ENCODE measurements at regions not wholly inside any gene's neighbourhood (a gene's known extent, or its start where the extent isn't known, plus 50 kb on each side); places are given as distances from the start of the nearest gene placed in this dataset.
A peak's percentile ranks its signal among the peaks of the same experiment; 100 is the strongest.

DNA sequence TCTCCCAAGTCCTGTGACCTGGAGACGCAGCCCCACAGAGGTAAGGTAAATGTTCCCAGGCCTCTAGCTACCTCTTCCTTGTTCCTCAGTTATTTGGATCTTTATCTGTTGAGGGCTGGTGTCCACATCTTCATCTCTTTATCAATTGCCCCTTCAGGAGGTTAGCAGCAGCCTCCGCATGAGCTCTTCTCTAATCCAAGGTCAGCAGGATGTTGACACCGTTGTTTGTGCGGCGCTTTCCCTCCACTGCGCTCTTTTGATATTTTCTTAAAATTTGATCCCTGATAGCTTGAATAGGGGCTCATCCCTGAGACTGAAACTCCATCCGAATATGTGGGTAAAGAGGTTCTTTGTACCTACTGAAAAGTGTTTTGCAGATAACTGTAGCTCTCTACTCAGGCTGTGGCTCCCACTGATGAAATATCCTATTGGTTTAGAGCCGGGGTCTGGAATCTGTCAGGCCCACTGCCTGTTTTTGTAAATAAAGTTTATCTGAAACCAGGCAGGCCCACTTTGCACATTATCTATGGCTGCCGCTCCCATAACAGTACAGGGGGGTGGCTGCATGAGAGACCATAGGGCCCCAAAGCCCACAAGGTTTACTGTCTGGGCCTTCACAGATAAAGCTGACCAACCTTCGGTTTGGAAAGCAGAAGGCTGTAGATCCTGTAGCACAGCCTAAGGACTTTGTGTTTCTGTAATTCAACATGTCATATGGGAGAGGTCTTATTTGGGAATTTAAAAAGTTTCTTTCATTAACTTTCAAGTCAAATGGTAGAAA, 362.6 kb downstream of the QKI start:
- no peak for DNase-seq (ENCODE audit: low read depth)

- no peak for DNase-seq (ENCODE audit: low read depth)
Observed at GRCh38 chr6:163776196-163776905, 361.8 kb downstream of the QKI start.

- no peak for DNase-seq (ENCODE audit: low read depth)
Observed at GRCh38 chr6:163775313-163775712, 360.8 kb downstream of the QKI start.

GRCh38 chr6:163774485-163774884, 360.0 kb downstream of the QKI start:
- no peak for DNase-seq (ENCODE audit: low read depth)

DNA sequence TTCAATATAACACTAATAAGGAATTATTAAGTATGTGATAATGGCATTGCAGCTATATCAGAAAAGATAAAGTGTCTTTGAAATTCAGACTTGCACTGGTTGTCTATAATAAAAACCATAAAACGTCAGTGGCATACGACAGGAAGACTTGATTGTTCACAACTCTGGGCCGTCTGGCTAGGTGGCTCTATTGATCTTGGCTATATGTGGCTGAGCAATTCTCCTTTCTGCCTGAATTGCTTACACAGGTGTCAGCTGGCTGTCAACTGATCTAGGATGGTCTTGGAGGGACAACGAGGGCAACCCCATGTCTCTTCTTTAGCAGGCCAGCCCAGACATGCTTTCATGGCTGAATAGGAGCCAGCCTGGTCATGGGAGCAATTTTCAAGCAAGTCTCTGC, 359.1 kb downstream of the QKI start:
- DNase-seq (ENCODE audit: low read depth), result no peak

DNA sequence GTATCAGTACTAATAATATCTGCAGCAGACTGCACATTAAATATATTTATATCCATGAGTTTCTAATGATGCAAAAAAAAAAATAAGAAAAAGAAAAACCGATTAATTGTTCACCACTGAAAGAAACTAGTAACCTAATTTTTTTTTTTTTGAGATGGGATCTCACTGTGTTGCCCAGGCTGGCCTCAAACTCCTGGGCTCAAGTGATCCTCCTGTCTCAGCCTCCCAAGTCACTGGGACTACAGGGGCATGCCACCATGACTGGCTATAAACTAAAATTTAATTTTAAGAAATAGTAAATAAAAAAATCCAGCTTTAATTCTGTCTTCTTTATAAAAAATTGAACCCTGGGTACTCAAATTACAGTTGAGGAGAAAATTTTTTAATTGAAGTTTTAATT, 358.2 kb downstream of the QKI start:
- DNase-seq (ENCODE audit: low read depth), result no peak

- DNase-seq (ENCODE audit: low read depth), result no peak
Observed at GRCh38 chr6:163771180-163771579, 356.7 kb downstream of the QKI start.

DNA sequence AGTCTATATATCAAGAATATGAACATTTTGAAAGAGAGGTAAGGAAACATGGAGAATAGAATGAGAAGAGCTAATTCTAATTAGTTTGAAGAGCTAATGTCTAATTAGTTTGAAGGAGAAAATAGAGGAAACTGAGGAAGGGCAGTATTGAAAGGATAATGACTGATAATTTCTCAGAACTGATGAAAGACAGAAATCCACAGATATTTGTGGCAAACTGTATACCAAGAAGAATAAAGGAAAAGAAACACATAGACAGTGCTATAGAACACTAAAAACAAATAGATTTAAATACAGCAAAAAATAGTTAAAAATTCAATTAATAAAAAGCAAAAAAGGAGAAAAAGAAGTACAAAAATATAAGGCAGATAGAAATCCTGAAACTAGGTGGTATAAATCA, 354.4 kb downstream of the QKI start:
- DNase-seq (ENCODE audit: low read depth), result no peak

DNA sequence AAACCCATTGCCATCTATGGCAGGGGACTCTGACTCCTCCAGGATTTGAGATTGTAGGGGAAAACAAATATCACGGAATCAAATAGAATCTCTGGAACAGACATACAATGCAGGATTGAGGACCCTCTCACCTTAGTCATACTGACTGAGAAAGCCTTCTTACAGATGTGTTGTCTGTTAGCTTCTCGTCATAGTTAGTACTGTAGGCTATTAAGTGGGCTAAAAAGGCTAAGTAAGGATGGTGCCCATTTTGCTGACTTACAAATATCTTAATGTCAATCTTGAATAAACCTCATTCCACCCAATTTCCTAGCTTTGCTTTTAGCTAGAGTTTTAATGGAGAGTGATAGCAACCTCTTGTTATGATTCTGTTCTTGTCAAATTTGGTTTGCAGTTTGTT, 352.4 kb downstream of the QKI start:
- no peak for DNase-seq (ENCODE audit: low read depth)

DNA sequence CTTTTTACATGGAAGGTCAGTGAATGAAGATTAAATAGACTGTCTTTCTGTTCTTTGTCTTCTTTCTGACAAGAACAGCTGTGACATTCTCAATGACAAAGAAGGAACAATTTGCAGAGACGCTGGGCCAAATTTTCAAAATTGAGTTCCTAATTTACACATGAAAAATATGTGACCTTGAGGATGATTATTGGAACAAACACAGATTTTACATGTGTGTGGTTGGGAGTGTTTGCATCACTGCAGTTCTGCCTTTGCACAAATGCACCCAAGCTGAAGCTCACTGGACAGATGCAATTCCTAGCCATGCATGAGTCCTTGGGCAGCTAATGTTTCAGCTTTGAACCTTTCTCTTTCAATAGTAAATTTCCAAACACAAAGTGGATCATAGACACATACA, 350.8 kb downstream of the QKI start:
- no peak for DNase-seq (ENCODE audit: low read depth)

GRCh38 chr6:163764565-163764964, 350.0 kb downstream of the QKI start:
- DNase-seq (ENCODE audit: low read depth), result peak; percentile 47

DNA sequence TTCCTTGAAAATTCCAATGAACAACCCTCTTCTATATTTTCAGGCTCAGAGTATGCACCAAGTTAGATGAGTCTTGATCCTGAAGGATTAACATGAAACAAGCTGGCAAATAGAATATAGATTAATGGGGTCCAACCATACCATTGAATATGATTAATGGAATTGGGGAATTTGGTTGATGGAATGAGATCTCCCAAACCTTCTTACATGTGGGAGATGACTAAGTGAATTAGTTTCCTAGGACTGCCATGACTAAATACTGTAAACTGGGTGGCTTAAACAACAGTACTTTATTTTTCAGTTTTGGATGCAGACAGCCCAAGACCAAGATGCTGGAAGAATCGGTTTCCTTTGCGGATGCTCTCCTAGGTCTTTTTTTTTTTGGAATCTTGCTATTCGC, 347.0 kb downstream of the QKI start:
- no peak for DNase-seq (ENCODE audit: low read depth)

DNA sequence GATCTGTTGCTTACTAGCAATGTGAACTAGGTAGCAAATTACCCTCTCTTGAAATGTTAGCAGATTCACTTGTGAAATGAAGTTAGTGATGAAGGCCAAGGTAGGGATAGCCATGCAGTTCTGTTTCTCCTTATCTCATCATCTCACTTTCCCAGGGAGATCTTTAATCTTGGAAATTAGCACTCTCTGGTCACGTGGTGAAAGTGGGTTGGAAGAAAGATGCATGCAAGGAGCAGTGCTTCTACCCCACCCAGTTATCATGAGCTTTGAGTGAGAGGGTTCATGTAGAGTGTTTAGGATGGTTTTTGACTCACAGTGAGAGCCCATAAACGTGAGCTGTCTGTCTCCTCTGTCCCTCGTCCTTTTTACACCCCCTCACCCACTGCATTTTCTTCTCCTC, 346.3 kb downstream of the QKI start:
- no peak for DNase-seq (ENCODE audit: low read depth)

- DNase-seq (ENCODE audit: low read depth), result peak; percentile 53
Observed at GRCh38 chr6:163759542-163759941, 345.0 kb downstream of the QKI start.

- no peak for DNase-seq (ENCODE audit: low read depth)
Observed at GRCh38 chr6:163757520-163757919, 343.0 kb downstream of the QKI start.

DNA sequence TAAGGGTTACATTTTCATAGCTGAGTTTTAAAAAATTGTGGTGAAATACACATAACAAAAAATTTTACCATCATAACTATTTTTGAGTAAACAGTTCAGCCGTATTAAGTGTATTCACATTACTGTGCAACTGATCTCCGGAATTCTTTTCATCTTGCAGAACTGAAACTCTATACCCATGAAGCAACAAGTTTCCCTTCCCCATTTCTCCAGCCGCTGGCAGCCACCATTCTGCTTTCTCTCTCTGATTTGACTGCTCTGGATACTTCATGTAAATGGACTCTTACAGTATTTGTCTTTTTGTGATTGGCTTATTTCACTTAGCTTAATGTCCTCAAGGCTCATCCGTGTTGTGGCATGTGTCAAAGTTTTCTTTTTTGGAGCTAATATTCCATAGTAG, 341.6 kb downstream of the QKI start:
- DNase-seq (ENCODE audit: low read depth), result no peak

DNA sequence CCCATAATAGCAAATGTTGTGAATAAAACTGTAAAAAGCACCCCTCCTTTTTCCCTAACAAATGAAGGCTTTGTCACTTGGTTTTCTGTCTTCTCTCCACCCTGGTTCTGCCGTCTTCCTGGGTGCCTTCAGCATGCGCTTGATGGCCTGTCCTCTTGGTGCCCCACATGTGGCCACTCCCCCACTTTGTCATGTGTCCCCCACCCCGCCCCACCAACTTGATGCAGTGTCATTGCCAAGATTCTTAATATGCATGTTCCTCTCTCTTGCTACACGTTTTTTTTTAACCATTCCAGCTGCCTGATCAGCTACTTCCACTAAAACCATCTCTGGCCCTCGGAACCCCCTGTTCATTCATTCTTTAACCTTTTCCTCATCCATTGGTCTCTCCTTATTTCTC, 340.3 kb downstream of the QKI start:
- no peak for DNase-seq (ENCODE audit: low read depth)

- no peak for DNase-seq (ENCODE audit: low read depth)
Observed at GRCh38 chr6:163753430-163753829, 338.9 kb downstream of the QKI start.

DNA sequence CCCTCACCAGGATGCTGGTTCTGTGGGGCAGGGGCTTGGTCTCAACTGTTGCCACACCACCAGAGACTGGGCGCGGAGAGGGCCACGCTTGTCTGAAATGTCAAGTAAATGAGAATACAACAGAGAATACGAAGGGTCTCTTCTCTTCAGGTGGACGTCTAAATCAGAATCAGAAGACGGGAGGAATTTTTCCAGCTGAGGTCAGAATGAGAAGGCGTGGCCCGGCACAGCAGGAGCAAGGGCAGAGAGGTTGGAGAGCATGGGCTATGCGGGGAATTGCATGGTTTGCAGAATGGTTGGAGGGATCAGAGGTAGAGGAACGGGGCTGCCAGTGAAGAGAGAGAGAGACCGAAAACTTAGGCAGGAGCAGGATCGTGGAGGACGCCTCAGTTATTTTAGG, 337.9 kb downstream of the QKI start:
- no peak for DNase-seq (ENCODE audit: low read depth)

DNA sequence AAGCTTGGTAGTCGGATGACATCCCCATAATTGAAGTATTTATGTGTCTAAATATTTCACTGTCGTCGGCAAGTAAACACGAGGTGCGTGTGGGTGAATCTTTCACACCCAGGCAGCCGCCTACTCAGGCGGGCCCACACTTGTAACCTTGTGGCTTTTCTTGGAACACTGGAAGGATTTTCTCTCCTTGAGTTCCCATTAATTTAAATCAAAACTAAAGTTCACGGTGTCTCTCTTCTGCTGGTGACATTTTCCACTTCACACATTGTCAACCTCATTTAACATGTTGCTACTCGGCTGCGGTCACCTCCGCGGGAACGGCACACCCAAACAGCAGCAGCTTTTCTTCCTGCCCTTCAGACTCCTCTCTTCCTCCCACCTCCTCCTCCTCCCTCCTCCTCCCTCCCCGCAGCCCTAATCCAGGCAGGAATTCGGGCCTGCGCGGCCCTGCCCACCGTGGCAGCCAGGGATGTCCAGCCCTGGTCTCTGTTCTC, 336.6 kb downstream of the QKI start:
- no peak for DNase-seq (ENCODE audit: low read depth)

- DNase-seq (ENCODE audit: low read depth), result no peak
Observed at GRCh38 chr6:163750431-163751031, 336.0 kb downstream of the QKI start.

- DNase-seq (ENCODE audit: low read depth), result no peak
Observed at GRCh38 chr6:163748886-163749285, 334.4 kb downstream of the QKI start.

- DNase-seq (ENCODE audit: low read depth), result no peak
Observed at GRCh38 chr6:163748036-163748435, 333.5 kb downstream of the QKI start.

Measured in Daoy (cell line).